HG03575 (cell line): ENCODE measurements at regions not wholly inside any gene's neighbourhood (a gene's known extent, or its start where the extent isn't known, plus 50 kb on each side); places are given as distances from the start of the nearest gene placed in this dataset.

Source experiments
- ATAC-seq: cut with Tn5 transposase; IDR thresholded peaks from one replicate; pipeline ENCODE4 v1.9.1; 2021; ENCODE audit not compliant: unreplicated experiment, insufficient number of reproducible peaks, low FRiP score; ENCODE audit errors: extremely low read depth

DNA sequence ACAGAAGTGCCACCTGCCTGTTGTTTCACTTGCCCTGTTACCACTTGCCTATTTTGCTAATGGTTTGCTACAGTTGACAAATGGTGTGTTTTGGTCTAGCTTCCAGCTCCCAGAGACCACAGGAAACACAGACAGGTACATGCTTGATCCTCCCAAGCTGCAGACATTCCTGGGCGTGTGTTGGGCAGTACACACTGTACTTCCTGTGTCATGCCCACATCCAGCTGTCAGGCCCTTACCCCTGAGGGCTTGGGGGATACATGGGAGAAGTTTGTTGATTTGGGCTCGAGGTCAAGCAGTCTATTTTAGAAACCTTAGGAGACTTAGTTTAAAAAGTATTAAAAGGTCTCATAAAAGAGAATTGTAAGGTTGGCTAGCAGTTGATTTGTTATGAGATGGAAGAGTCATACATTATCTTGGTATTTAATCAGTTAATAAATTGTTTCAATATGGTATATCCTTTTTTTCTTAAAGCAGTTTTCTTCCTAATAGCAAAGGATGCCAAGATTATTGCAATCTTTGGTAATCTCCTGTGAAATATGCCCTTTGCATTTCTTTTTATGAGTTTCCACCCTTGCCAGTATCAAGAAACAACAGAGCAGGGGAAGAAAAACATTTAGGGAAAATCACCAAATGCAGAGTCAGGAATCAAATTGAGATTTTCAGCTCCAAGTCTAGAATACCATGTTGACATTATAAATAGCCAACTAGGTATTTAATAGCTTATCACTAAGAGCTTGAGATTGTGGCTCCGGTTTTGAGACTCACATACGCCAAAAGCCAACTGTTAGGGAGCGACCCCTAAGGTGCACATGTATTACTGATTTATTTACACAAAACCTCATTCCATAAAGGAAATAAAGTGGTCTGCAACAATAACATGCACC lies 52.3 kb upstream of the CD180 start:
- ATAC-seq: no peak

DNA sequence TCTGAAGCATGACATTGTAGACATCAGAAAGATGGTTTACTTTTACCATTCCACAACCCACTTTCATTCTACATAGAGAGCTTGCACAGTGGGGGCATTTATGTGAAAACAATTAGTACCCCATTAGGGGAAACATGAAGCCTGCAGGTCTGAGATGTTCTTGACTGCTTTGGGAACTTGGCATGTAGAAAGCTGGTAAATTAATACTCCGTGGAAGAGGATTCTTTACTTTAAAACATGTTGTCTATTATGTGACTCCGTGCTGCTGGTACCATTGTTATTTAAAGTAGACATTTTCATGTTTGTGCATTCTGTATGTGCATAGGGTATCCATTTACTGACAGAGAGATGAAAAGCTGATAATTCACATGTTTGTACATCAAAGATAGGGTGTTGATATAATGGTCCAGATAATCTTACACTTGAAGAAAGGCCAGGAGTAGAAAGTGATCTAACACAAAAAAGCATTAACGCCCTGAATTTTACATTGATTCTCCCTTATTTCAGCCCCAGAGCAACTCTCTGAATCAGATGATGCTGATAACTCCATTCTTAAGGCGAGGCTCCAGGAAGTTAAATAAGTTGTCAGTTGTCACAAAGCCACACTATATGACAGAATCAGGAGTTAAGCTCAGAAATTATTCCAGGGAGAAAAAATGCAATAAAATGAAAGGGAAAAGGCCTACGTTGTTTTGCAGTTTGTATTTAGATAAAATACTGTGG lies 50.1 kb upstream of the CD180 start:
- no peak for ATAC-seq
